Keratinocyte (primary cell): ENCODE measurements at regions not wholly inside any gene's neighbourhood (a gene's known extent, or its start where the extent isn't known, plus 50 kb on each side); places are given as distances from the start of the nearest gene placed in this dataset.

Experiments used
- DNase-seq: peaks from one replicate; pipeline ENCODE4 v3.0.0-alpha.2; 2011; ENCODE audit warnings: low read depth, missing footprints, low spot score
- FAIRE-seq: peaks from 2 replicates; lab custom pipeline; 2011; peaks lifted over from hg19 to GRCh38; lab: Jason Lieb, UNC
- H2AFZ ChIP-seq: 2 replicates; pipeline ENCODE4 v1.6.0; 2012; ENCODE audit warnings: low read length, control low read depth, inconsistent platforms; ENCODE audit not compliant: control insufficient read depth
- H3K27ac ChIP-seq: 2 replicates; pipeline ENCODE4 v1.5.1; 2011; ENCODE audit warnings: low read length; ENCODE audit not compliant: control insufficient read depth, insufficient read depth
- H3K27me3 ChIP-seq: 3 replicates; pipeline ENCODE4 v1.6.0; 2011; ENCODE audit warnings: low read length; ENCODE audit not compliant: control insufficient read depth, insufficient read depth; ENCODE audit errors: extremely low read depth
- H3K36me3 ChIP-seq, 2 experiments: 2 replicates in 1 of 2; 3 replicates in 1 of 2; pipeline ENCODE4 v1.5.1; 2011; ENCODE audit warnings: low read length in 2 of 2, mild to moderate bottlenecking in 1 of 2; ENCODE audit not compliant: control insufficient read depth in 2 of 2, insufficient read depth in 2 of 2; ENCODE audit errors: extremely low read depth in 1 of 2
- H3K4me1 ChIP-seq: 3 replicates; pipeline ENCODE4 v1.5.1; 2011; ENCODE audit warnings: low read length; ENCODE audit not compliant: control insufficient read depth, insufficient read depth; ENCODE audit errors: extremely low read depth
- H3K4me2 ChIP-seq: 3 replicates; pipeline ENCODE4 v1.6.0; 2011; ENCODE audit warnings: low read depth, low read length; ENCODE audit not compliant: control insufficient read depth, insufficient read depth; ENCODE audit errors: extremely low read depth
- H3K4me3 ChIP-seq, 3 experiments: fragments of 200-600 bp in 1 of 3; sonication (generic) in 1 of 3; 2 replicates in 2 of 3; 3 replicates in 1 of 3; pipeline ENCODE4 v1.5.1; 2011 to 2016; ENCODE audit warnings: low read length in 3 of 3, mild to moderate bottlenecking in 3 of 3, control low read depth in 2 of 3, inconsistent platforms in 1 of 3, low read depth in 1 of 3, mixed read lengths in 1 of 3, mixed run types in 1 of 3, moderate library complexity in 1 of 3; ENCODE audit not compliant: control insufficient read depth in 2 of 3, insufficient read depth in 2 of 3; ENCODE audit errors: extremely low read depth in 1 of 3
- H3K79me2 ChIP-seq: 2 replicates; pipeline ENCODE4 v1.6.0; 2012; ENCODE audit warnings: low read length; ENCODE audit not compliant: control insufficient read depth, insufficient read depth
- H3K9ac ChIP-seq: 3 replicates; pipeline ENCODE4 v1.6.0; 2011; ENCODE audit warnings: low read length; ENCODE audit not compliant: control insufficient read depth, insufficient read depth; ENCODE audit errors: extremely low read depth
- H3K9me1 ChIP-seq: 3 replicates; pipeline ENCODE4 v1.6.0; 2011; ENCODE audit warnings: low read length; ENCODE audit not compliant: control insufficient read depth, insufficient read depth; ENCODE audit errors: extremely low read depth
- H3K9me3 ChIP-seq: 2 replicates; pipeline ENCODE4 v1.5.1; 2012; ENCODE audit warnings: low read depth, low read length; ENCODE audit not compliant: control insufficient read depth
- H4K20me1 ChIP-seq: 3 replicates; pipeline ENCODE4 v1.6.0; 2011; ENCODE audit warnings: low read length; ENCODE audit not compliant: control insufficient read depth, insufficient read depth; ENCODE audit errors: extremely low read depth
- CTCF ChIP-seq, 3 experiments: IDR thresholded peaks in 1 of 3; conservative IDR thresholded peaks in 1 of 3; optimal IDR thresholded peaks in 1 of 3; 2 replicates in 2 of 3; 3 replicates in 1 of 3; pipeline versions ENCODE3 to v1.5.1; 2011; ENCODE audit warnings: low read length in 3 of 3, mild to moderate bottlenecking in 3 of 3, moderate library complexity in 2 of 3, control low read depth in 1 of 3, inconsistent platforms in 1 of 3; ENCODE audit not compliant: insufficient read depth in 2 of 3; ENCODE audit errors: extremely low read depth in 1 of 3
- EZH2 ChIP-seq: IDR thresholded peaks from one replicate; pipeline ENCODE4 v1.6.1; 2012; ENCODE audit warnings: inconsistent platforms, mild to moderate bottlenecking, low read length, moderate library complexity
- dilution Hi-C: fragments of 300-500 bp; cut with MboI; formaldehyde crosslinking; loops from one replicate; pipeline ENCODE4 v1.7.0; 2020; ENCODE audit warnings: low sequenced_read_pairs; ENCODE audit not compliant: extremely low pct_ligation_motif_present

GRCh38 chrX:69309074-69309792 lies 144.0 kb upstream of the PJA1 start:
- Histone ChIP-seq H3K9me1 (no peaks in the 10 kb centered on the region), H3K27ac (no peak overlapping the region), H3K4me2 (no peak overlapping the region), H3K4me3 (no peak overlapping the region), H3K9ac (no peak overlapping the region), H4K20me1 (no peaks in the 10 kb centered on the region), H3K9me3 (no peaks in the 10 kb centered on the region), H3K79me2 (no peaks in the 10 kb centered on the region), H3K36me3 (no peaks in the 10 kb centered on the region), H2AFZ (no peak overlapping the region), H3K27me3 (peaks cover 7% of the 10 kb centered on the region), H3K4me1 (no peaks in the 10 kb centered on the region)
- no peak for DNase-seq
- dilution Hi-C loops: no loop called here
- no peak for FAIRE-seq
- TF ChIP-seq CTCF (optimal IDR thresholded peaks at IDR 0.05 in 1 of 3, IDR thresholded peaks at IDR 0.05 in 1 of 3, conservative IDR thresholded peaks at IDR 0.05 in 1 of 3; ENCODE audit: extremely low read depth in 1 of 3, insufficient read depth in 2 of 3, low read length in 3 of 3): no peak
- no peak for TF ChIP-seq EZH2

GRCh38 chrX:69307756-69308155 lies 142.5 kb upstream of the PJA1 start:
- peaks cover 5% of the 10 kb centered on the region for H4K20me1 ChIP-seq
- no peak overlapping the region for H3K4me3 ChIP-seq
- FAIRE-seq: no peak
- no peak overlapping the region for H3K27ac ChIP-seq
- H3K9me1 ChIP-seq: no peaks in the 10 kb centered on the region
- H3K27me3 ChIP-seq: peaks cover 7% of the 10 kb centered on the region
- no peaks in the 10 kb centered on the region for H3K4me1 ChIP-seq
- no peak overlapping the region for H3K4me2 ChIP-seq
- DNase-seq: no peak
- dilution Hi-C loops: no loop called here
- no peak overlapping the region for H2AFZ ChIP-seq
- H3K79me2 ChIP-seq: no peaks in the 10 kb centered on the region
- H3K9me3 ChIP-seq: no peaks in the 10 kb centered on the region
- no peaks in the 10 kb centered on the region for H3K36me3 ChIP-seq
- no peak overlapping the region for H3K9ac ChIP-seq
- TF ChIP-seq EZH2 (no peak), CTCF (optimal IDR thresholded peaks at IDR 0.05 in 1 of 3, IDR thresholded peaks at IDR 0.05 in 1 of 3, conservative IDR thresholded peaks at IDR 0.05 in 1 of 3; ENCODE audit: extremely low read depth in 1 of 3, insufficient read depth in 2 of 3, low read length in 3 of 3) (no peak)
